ENCODE measurements at regions not wholly inside any gene's neighbourhood (a gene's known extent, or its start where the extent isn't known, plus 50 kb on each side); places are given as distances from the start of the nearest gene placed in this dataset.

- Histone ChIP-seq H2BK120ac (ENCODE audit: low read depth, low read length) (no peak overlapping the region), H3K14ac (replicated peaks; ENCODE audit: low read depth, low read length) (no peak overlapping the region), H4K5ac (ENCODE audit: low read depth, low read length) (no peak overlapping the region), H4K91ac (ENCODE audit: insufficient read depth, low read depth, low read length) (no peak overlapping the region), H3K4me1 (ENCODE audit: control insufficient read depth, insufficient read depth, low read length) (no peaks in the 10 kb centered on the region), H3K27ac (ENCODE audit: insufficient read depth, low read length) (no peak overlapping the region), H2AK5ac (ENCODE audit: low read depth, low read length) (no peak overlapping the region), H2AFZ (replicated peaks; ENCODE audit: low read length, poor library complexity) (no peak overlapping the region), H3K9me3 (ENCODE audit: control insufficient read depth, insufficient read depth, low read length) (no peaks in the 10 kb centered on the region), H3K18ac (ENCODE audit: low read depth, low read length) (no peak overlapping the region), H2AK9ac (replicated peaks; ENCODE audit: low read depth, low read length, poor library complexity) (no peak overlapping the region), H3K27me3 (ENCODE audit: control insufficient read depth, insufficient read depth, low read length) (no peaks in the 10 kb centered on the region), H4K8ac (ENCODE audit: low read depth in 2 of 2, low read length in 2 of 2) (no peak overlapping the region), H3K9me1 (ENCODE audit: insufficient read depth, low read length) (no peaks in the 10 kb centered on the region), H3K23ac (ENCODE audit: low read depth, low read length) (no peak overlapping the region), H3K79me1 (ENCODE audit: low read depth in 1 of 2, low read length in 2 of 2) (no peaks in the 10 kb centered on the region), H3K4ac (ENCODE audit: low read depth, low read length) (no peak overlapping the region), H4K20me1 (ENCODE audit: insufficient read depth, low read length) (no peaks in the 10 kb centered on the region), H3K56ac (ENCODE audit: extremely low read depth, insufficient read depth, low read length) (no peak overlapping the region), H3K36me3 (ENCODE audit: control insufficient read depth, insufficient read depth, low read length) (no peaks in the 10 kb centered on the region), H3K9ac (ENCODE audit: low read depth, low read length) (no peak overlapping the region), H3K4me3 (ENCODE audit: insufficient read depth, low read depth, low read length) (no peak overlapping the region), H2BK15ac (ENCODE audit: low read depth, low read length) (no peak overlapping the region), H3K4me2 (ENCODE audit: low read depth, low read length) (no peak overlapping the region), H2BK5ac (ENCODE audit: low read depth, low read length, poor library complexity, severe bottlenecking) (no peak overlapping the region), H2BK20ac (ENCODE audit: low read depth, low read length) (no peak overlapping the region)
- ChIA-PET CTCF (interaction anchor here (0.9 to 1.4 kb wide), 2 partner anchors 21 to 123 kb away, joined by 3 to 6 read pairs; no protein-coding TSS in a partner anchor), POLR2A (ENCODE audit: unreplicated experiment) (no interaction called here)
- no CpG with 5 or more reads among the region's 2 CpGs for WGBS, 2 experiments (ENCODE audit: extremely low coverage in 2 of 2, insufficient read length in 1 of 2)
- no peak for DNase-seq
- ATAC-seq (ENCODE audit: low read depth): no peak
- in situ Hi-C loops (cut with MboI; ENCODE audit: low sequenced_read_pairs) (no loop called here), intact Hi-C loops (cut with micrococcal nuclease) (no loop called here), dilution Hi-C loops (cut with HindIII; ENCODE audit: low sequenced_read_pairs, unreplicated experiment) (no loop called here)
- no TSS peak for BruUV-seq (replicated peaks)
- TF ChIP-seq RCOR1 (IDR thresholded peaks at IDR 0.05; ENCODE audit: insufficient replicate concordance, low read length) (no peak), MXI1 (IDR thresholded peaks at IDR 0.05; ENCODE audit: borderline replicate concordance, low read depth, low read length) (no peak), FOS (IDR thresholded peaks at IDR 0.05; ENCODE audit: low read depth, low read length) (no peak), CEBPB (IDR thresholded peaks at IDR 0.05; ENCODE audit: low read depth, low read length) (no peak), POLR2A (IDR thresholded peaks at IDR 0.05; ENCODE audit: low read depth, low read length) (no peak), RFX5 (IDR thresholded peaks at IDR 0.05; ENCODE audit: low read depth, low read length) (no peak), MAZ (IDR thresholded peaks at IDR 0.05; ENCODE audit: borderline replicate concordance, low read depth, low read length) (no peak), SMC3 (IDR thresholded peaks at IDR 0.05; ENCODE audit: low read depth, low read length) (no peak)
Measured at GRCh38 chr13:85282876-85283275, 516.3 kb downstream of the SLITRK6 start.

All from IMR-90 (cell line).